GM12892 (cell line): ENCODE measurements at regions not wholly inside any gene's neighbourhood (a gene's known extent, or its start where the extent isn't known, plus 50 kb on each side); places are given as distances from the start of the nearest gene placed in this dataset.

ENCODE experiments used
- POLR2A ChIP-seq: IDR thresholded peaks from 2 replicates; pipeline ENCODE4 v1.6.1; 2011; ENCODE audit warnings: low read depth, low read length, control low read depth
- TAF1 ChIP-seq: IDR thresholded peaks from 2 replicates; pipeline ENCODE4 v1.6.1; 2011; ENCODE audit warnings: low read depth, mild to moderate bottlenecking, control low read depth, low read length, borderline replicate concordance

- TF ChIP-seq TAF1 = no peak
- no peak for TF ChIP-seq POLR2A
These were observed 1014.8 kb upstream of the FBXO33 start for GRCh38 chr14:40447017-40447416.
